ENCODE measurements at regions not wholly inside any gene's neighbourhood (a gene's known extent, or its start where the extent isn't known, plus 50 kb on each side); places are given as distances from the start of the nearest gene placed in this dataset.

DNA sequence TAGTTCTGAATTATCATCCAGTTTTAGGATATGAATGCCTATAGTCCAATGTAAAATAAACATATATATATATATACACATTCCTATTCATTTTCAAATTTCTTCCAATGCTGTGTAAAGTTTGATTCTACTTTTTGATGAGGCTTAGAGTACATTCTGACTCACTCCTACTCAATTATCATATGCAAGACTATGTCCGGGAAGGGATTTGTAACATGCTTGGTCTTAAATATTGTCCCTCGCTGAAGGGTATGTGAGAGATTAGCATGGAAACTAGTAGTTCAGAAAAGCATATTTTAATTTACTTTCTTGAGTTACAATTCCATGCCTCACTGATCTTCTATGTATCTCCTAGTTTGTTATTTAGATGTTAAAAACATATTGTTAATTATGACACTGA lies 377.7 kb upstream of the MAP2 start:
- DNase-seq (ENCODE audit: insufficient read length) (no peak), FAIRE-seq (no peak)
- TF ChIP-seq TAF1 (IDR thresholded peaks at IDR 0.05; ENCODE audit: borderline replicate concordance, low read depth, low read length) (no peak), POLR2A (IDR thresholded peaks at IDR 0.05; ENCODE audit: low read depth, low read length) (no peak), POLR2AphosphoS5 (IDR thresholded peaks at IDR 0.05; ENCODE audit: low read depth, low read length) (no peak)

DNA sequence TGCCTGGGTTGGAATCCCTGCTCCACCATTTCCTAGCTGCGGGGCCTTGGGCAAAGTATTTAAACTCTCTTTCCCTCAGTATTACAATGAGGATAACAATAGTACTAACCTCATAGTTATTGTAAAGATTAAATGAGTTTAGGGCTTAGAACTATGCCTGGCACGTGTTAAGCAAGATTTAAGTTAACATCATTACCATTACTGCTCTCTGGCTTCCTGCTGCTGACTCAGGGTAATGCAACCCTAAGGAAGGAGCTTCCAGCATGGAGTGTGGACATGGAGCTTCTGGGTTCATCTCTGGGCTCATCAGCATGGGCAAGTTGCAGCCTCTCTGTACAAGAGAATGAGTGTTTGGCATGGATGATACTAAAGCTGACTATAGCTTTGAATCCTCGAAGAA lies 374.2 kb upstream of the MAP2 start:
- DNase-seq (ENCODE audit: insufficient read length) (no peak), FAIRE-seq (no peak)
- TF ChIP-seq POLR2A (IDR thresholded peaks at IDR 0.05; ENCODE audit: low read depth, low read length) (no peak), POLR2AphosphoS5 (IDR thresholded peaks at IDR 0.05; ENCODE audit: low read depth, low read length) (no peak), TAF1 (IDR thresholded peaks at IDR 0.05; ENCODE audit: borderline replicate concordance, low read depth, low read length) (no peak)

DNA sequence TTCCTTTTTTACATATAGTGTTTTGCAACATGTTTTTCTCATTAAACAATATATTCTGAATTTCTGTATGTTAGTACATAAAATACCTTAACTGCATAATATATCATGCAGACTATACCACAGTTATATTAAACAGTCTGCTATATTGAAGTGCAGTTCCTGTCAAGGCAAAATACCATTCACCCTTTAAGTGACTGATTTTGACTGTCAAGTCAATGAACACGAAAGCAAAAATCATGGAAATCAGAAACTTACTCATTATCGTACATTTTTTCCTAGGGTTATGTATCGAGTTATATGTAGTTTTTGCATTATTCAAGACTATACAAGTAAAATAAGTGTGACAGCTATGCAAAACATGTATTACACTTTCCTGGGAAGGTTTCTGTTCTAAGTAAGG lies 361.6 kb upstream of the MAP2 start:
- FAIRE-seq (no peak), DNase-seq (ENCODE audit: insufficient read length) (no peak)
- TF ChIP-seq POLR2A (IDR thresholded peaks at IDR 0.05; ENCODE audit: low read depth, low read length) (no peak), POLR2AphosphoS5 (IDR thresholded peaks at IDR 0.05; ENCODE audit: low read depth, low read length) (no peak), TAF1 (IDR thresholded peaks at IDR 0.05; ENCODE audit: borderline replicate concordance, low read depth, low read length) (no peak)

DNA sequence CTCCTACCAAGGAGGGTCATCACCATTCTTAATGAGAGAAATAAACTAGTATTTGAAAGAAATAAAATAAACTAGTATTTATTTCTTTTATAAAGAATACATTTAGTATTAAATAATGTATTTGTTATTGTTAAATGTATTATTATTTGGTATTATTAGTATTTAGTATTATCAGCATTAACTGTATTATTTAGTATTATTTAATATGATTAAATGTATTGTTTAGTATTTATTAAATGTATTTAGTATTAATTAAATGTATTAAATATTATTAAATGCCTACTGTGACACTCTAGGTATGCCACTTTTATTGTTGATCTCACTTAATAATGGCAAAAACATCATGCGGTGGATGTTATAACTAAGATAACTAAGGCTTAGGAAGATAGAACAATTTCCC lies 353.6 kb upstream of the MAP2 start:
- FAIRE-seq (no peak), DNase-seq (ENCODE audit: insufficient read length) (no peak)
- TF ChIP-seq TAF1 (IDR thresholded peaks at IDR 0.05; ENCODE audit: borderline replicate concordance, low read depth, low read length) (no peak), POLR2AphosphoS5 (IDR thresholded peaks at IDR 0.05; ENCODE audit: low read depth, low read length) (no peak), POLR2A (IDR thresholded peaks at IDR 0.05; ENCODE audit: low read depth, low read length) (no peak)

DNA sequence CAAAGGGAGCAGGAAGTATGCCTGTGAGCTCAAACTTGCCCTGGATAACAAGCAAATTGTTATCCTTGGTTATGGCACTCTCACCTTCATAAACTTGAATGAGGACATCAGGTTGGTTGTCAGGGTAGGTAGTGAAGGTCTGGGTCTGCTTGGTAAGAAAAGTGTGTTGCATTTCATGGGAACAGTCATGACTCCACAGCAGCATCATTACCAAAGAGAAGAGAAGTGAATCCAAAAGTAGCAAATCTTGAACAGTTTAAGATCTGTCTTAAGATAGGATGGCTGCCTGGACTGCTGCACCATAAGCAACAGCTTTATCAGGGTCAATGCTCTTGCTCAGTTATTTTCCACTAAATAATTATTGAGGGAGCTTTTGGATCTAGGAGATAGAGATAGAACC lies 350.7 kb upstream of the MAP2 start:
- TF ChIP-seq TAF1 (IDR thresholded peaks at IDR 0.05; ENCODE audit: borderline replicate concordance, low read depth, low read length) (no peak), POLR2AphosphoS5 (IDR thresholded peaks at IDR 0.05; ENCODE audit: low read depth, low read length) (no peak), POLR2A (IDR thresholded peaks at IDR 0.05; ENCODE audit: low read depth, low read length) (no peak)
- DNase-seq (ENCODE audit: insufficient read length) = no peak
- no peak for FAIRE-seq

DNA sequence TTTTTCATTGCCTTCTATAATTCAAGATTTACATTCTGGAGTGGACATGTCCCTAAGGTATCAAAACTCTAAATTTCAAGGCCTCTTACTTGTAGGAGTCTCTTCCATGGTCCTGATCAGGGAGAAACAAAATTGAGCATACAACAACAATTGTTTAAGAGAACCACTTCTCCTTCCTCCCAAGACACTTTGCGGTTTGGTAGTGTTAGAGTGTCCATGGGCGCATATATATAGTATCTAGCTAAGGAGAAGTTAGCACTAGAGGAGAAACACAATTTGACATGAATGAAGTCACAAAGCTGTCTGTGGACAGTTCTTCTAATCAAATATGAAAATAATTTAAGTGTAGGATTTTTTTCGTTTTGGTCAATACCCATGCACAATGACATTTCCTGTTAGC lies 349.1 kb upstream of the MAP2 start:
- TF ChIP-seq POLR2A (IDR thresholded peaks at IDR 0.05; ENCODE audit: low read depth, low read length) (no peak), TAF1 (IDR thresholded peaks at IDR 0.05; ENCODE audit: borderline replicate concordance, low read depth, low read length) (no peak), POLR2AphosphoS5 (IDR thresholded peaks at IDR 0.05; ENCODE audit: low read depth, low read length) (no peak)
- FAIRE-seq (no peak), DNase-seq (ENCODE audit: insufficient read length) (no peak)

DNA sequence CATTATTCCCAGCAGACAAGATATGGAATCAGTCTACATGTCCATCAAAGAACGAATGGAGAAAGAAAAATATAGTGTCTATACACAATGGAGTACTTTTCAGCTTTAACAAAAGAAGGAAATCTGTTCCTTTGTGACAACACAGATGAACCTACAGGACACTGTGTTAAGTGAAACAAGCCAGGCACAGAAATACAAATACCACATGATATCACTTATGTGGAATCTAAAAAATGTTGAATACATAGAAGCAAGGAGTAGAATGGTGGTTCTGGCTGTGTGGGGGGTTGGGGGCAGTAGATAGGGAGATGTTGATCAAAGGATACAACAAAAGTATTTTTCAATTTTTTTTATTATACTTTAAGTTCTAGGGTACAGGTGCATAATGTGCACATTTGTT lies 347.7 kb upstream of the MAP2 start:
- TF ChIP-seq POLR2AphosphoS5 (IDR thresholded peaks at IDR 0.05; ENCODE audit: low read depth, low read length) (no peak), TAF1 (IDR thresholded peaks at IDR 0.05; ENCODE audit: borderline replicate concordance, low read depth, low read length) (no peak), POLR2A (IDR thresholded peaks at IDR 0.05; ENCODE audit: low read depth, low read length) (no peak)
- DNase-seq (ENCODE audit: insufficient read length) (no peak), FAIRE-seq (no peak)

DNA sequence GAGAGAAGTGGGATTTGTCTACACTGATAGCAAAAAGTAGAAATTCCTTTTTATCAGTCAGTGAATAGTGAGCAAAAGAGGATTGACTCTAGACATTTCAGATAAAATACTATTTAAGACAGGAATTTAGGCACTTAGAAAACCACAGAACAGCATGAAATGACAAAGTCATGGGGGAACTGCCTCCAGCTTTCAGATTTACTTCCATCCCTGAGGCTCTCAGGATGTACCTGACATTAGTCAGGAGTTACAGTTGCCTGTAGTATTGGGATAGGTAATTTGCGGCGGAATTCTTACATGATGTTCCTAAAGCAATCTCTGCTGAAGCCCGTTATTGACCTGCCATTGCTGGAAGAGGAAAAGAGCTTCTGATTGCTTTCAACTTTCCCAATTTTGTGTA lies 337.1 kb upstream of the MAP2 start:
- FAIRE-seq (no peak), DNase-seq (ENCODE audit: insufficient read length) (no peak)
- no peak for TF ChIP-seq TAF1 (IDR thresholded peaks at IDR 0.05; ENCODE audit: borderline replicate concordance, low read depth, low read length)
- no peak for TF ChIP-seq POLR2A (IDR thresholded peaks at IDR 0.05; ENCODE audit: low read depth, low read length)

DNA sequence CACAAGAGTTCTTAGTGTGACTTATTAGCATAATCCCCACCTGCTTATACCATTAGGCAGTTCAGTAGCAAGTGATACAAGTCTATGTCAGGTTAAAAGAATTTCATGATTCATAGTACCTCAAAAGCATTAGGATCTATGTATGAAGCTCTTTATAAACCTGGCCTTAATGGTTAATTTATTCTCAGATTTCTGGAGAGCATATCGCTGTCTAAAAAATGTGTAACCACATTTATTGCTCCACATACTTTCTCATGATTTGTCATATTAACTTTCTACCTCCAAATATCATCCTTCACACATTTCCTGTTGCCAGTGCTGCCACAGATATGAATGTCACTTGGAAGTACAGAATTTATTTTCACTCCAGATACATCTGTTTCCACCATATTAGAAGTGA lies 332.8 kb upstream of the MAP2 start:
- no peak for TF ChIP-seq TAF1 (IDR thresholded peaks at IDR 0.05; ENCODE audit: borderline replicate concordance, low read depth, low read length)
- TF ChIP-seq POLR2AphosphoS5 (IDR thresholded peaks at IDR 0.05; ENCODE audit: low read depth, low read length) = no peak
- TF ChIP-seq POLR2A (IDR thresholded peaks at IDR 0.05; ENCODE audit: low read depth, low read length) = no peak
- FAIRE-seq = no peak
- DNase-seq (ENCODE audit: insufficient read length) = no peak

DNA sequence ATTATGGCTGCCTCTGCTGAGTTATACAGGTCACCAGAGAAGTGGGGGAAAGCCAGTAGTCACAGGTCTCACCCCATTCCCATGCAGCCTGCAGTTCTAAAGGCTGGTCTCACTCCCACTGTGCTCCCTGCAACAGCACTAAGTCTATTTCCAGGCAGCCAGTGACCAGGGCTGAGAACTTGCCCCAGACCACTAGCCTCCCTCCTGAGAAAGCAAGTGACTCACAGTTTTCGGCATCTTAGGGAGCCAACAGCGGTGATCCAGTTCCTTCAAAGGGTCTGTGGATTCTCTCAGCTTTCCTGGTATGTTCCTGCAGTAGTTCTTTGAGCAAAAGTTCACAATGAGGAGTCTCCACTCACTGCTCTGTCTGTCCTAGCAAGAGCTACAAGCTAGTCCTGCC lies 329.6 kb upstream of the MAP2 start:
- TF ChIP-seq POLR2A (IDR thresholded peaks at IDR 0.05; ENCODE audit: low read depth, low read length) = no peak
- TF ChIP-seq TAF1 (IDR thresholded peaks at IDR 0.05; ENCODE audit: borderline replicate concordance, low read depth, low read length) = no peak
- TF ChIP-seq POLR2AphosphoS5 (IDR thresholded peaks at IDR 0.05; ENCODE audit: low read depth, low read length) = no peak
- DNase-seq (ENCODE audit: insufficient read length) (no peak), FAIRE-seq (no peak)

DNA sequence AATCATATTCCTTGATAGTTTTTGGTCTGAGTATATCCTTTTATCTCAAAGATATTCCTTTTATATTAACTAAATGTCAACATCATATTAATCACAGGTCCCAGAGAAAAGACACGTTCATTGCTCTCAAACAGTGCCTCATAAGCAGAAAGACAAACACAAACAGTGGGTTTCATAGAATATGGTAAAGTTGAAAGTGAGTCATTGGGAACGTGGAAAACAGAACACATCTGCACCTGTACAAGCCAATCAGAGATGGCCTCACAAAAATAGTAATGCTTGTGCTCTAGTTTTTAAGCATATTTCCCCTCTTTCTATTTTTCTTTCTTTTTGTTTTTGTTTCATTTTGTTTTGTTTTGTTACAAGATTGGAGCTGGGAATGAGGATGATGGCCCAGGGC lies 328.4 kb upstream of the MAP2 start:
- DNase-seq (ENCODE audit: insufficient read length) (no peak), FAIRE-seq (no peak)
- TF ChIP-seq POLR2AphosphoS5 (IDR thresholded peaks at IDR 0.05; ENCODE audit: low read depth, low read length) = no peak
- TF ChIP-seq POLR2A (IDR thresholded peaks at IDR 0.05; ENCODE audit: low read depth, low read length) = no peak
- TF ChIP-seq TAF1 (IDR thresholded peaks at IDR 0.05; ENCODE audit: borderline replicate concordance, low read depth, low read length) = no peak

DNA sequence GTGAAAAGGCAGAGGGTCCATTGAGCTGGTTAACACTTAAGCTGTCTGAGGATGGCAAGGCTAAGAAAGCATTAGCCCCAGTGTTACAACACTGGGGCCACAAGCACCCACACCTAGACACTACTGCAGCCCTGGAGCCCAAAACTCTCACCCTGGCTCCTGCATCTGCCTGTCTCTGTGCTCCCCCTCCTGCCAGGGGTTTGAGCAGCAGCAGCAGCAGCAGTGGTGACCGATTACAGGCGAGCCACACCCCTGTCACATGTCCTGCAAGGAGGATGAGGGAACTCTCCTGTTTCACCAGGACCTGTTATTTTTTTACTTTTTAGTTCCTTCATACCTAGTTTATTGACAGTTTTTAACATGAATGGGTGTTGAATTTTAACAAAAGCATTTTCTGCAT lies 326.7 kb upstream of the MAP2 start:
- FAIRE-seq = no peak
- no peak for DNase-seq (ENCODE audit: insufficient read length)
- TF ChIP-seq POLR2AphosphoS5 (IDR thresholded peaks at IDR 0.05; ENCODE audit: low read depth, low read length) = no peak
- no peak for TF ChIP-seq POLR2A (IDR thresholded peaks at IDR 0.05; ENCODE audit: low read depth, low read length)
- no peak for TF ChIP-seq TAF1 (IDR thresholded peaks at IDR 0.05; ENCODE audit: borderline replicate concordance, low read depth, low read length)

DNA sequence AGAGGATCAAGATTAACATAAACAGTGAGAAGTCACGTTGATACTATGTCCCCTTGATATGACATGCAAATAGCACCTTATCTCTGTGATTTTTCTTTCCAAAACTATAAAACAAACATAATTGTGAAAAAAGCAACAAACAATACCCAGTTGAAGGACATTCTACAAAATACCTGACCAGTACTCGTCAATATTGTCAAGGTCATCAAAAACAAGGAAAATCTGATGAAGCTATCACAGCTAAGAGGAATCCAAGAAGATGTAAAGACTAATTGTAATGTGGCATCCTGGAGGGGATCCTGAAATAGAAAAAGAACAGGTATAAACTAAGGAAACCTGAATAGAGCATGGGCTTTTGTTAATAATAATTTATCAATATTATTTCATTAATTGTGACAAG lies 321.5 kb upstream of the MAP2 start:
- no peak for FAIRE-seq
- DNase-seq (ENCODE audit: insufficient read length) = no peak
- TF ChIP-seq POLR2AphosphoS5 (IDR thresholded peaks at IDR 0.05; ENCODE audit: low read depth, low read length) (no peak), POLR2A (IDR thresholded peaks at IDR 0.05; ENCODE audit: low read depth, low read length) (no peak), TAF1 (IDR thresholded peaks at IDR 0.05; ENCODE audit: borderline replicate concordance, low read depth, low read length) (no peak)

Data from GM12892 (cell line).